T-cell (primary cell): ENCODE measurements at regions not wholly inside any gene's neighbourhood (a gene's known extent, or its start where the extent isn't known, plus 50 kb on each side); places are given as distances from the start of the nearest gene placed in this dataset.

Experiments
- ATAC-seq, 4 experiments: fragments of 200-7000 bp in 3 of 4; fragments of 150-1000 bp in 1 of 4; cut with Tn5 transposase; replicated peaks in 1 of 4; 1 replicate in 3 of 4; 2 replicates in 1 of 4; pipeline ENCODE4 v1.10.0; 2021; ENCODE audit warnings: moderate library complexity in 3 of 4, mild to moderate bottlenecking in 2 of 4, moderate number of reproducible peaks in 1 of 4
- CTCF ChIA-PET, 2 donors: fragments of 300-600 bp; sonication (Branson Sonifier 250); formaldehyde crosslinking; loops; one replicate each; lab custom pipeline; 2022; ENCODE audit warnings: antibody characterized with exemption in 2 of 2; lab: Charles Lee
- POLR2A ChIA-PET, 2 donors: fragments of 300-600 bp; sonication (Branson Sonifier 250); formaldehyde crosslinking; loops; one replicate each; lab custom pipeline; 2022; ENCODE audit warnings: antibody characterized with exemption in 2 of 2; lab: Charles Lee
- DNase-seq, 35 experiments: peaks; one replicate each; pipeline versions ENCODE4 v3.0.0 to v3.0.0-alpha.2; 2013 to 2023
- H3K27ac ChIP-seq: one replicate; pipeline ENCODE4 v1.5.1; 2013; ENCODE audit warnings: low read length
- H3K27me3 ChIP-seq, 2 experiments: replicated peaks in 1 of 2; 1 replicate in 1 of 2; 2 replicates in 1 of 2; pipeline versions ENCODE4 v1.6.1 to v1.7.0; 2013; ENCODE audit warnings: low read length in 1 of 2, mixed read lengths in 1 of 2; ENCODE audit not compliant: control insufficient read depth in 2 of 2, insufficient read depth in 2 of 2; ENCODE audit errors: extremely low read depth in 1 of 2
- H3K36me3 ChIP-seq, 2 donors: 1 replicate in 1 of 2; 2 replicates in 1 of 2; pipeline versions ENCODE4 v1.6.1 to v1.7.0; 2013; ENCODE audit warnings: low read length in 1 of 2; ENCODE audit not compliant: control insufficient read depth in 2 of 2, insufficient read depth in 1 of 2; ENCODE audit errors: extremely low read depth in 1 of 2
- H3K4me1 ChIP-seq, 2 experiments: 1 replicate in 1 of 2; 2 replicates in 1 of 2; pipeline versions ENCODE4 v1.6.1 to v1.7.0; 2013; ENCODE audit warnings: low read length in 2 of 2, mixed read lengths in 1 of 2; ENCODE audit not compliant: insufficient read depth in 2 of 2, control insufficient read depth in 1 of 2; ENCODE audit errors: extremely low read depth in 1 of 2
- H3K4me3 ChIP-seq, 2 donors: 1 replicate in 1 of 2; 2 replicates in 1 of 2; pipeline versions ENCODE4 v1.5.1 to v1.7.0; 2013; ENCODE audit warnings: mild to moderate bottlenecking in 2 of 2, low read length in 1 of 2, moderate library complexity in 1 of 2; ENCODE audit not compliant: control insufficient read depth in 1 of 2; ENCODE audit errors: extremely low read depth in 1 of 2
- H3K9me3 ChIP-seq: 2 replicates; pipeline ENCODE4 v1.7.0; 2013
- H3K27ac Mint-ChIP-seq, 2 donors: one replicate each; pipeline ENCODE4 v1.8.0; 2020 to 2021; ENCODE audit warnings: mild to moderate bottlenecking in 2 of 2, mixed read lengths in 2 of 2
- H3K27me3 Mint-ChIP-seq, 2 donors: one replicate each; pipeline ENCODE4 v1.8.0; 2021 to 2022; ENCODE audit warnings: mixed read lengths in 2 of 2
- H3K36me3 Mint-ChIP-seq: one replicate; pipeline ENCODE4 v1.8.0; 2021; ENCODE audit warnings: mixed read lengths
- H3K4me1 Mint-ChIP-seq, 3 donors: one replicate each; pipeline ENCODE4 v1.8.0; 2020 to 2022; ENCODE audit warnings: mixed read lengths in 3 of 3, mild to moderate bottlenecking in 1 of 3
- H3K4me3 Mint-ChIP-seq, 3 donors: one replicate each; pipeline ENCODE4 v1.8.0; 2020 to 2022; ENCODE audit warnings: mild to moderate bottlenecking in 3 of 3, mixed read lengths in 3 of 3, moderate library complexity in 3 of 3
- H3K9me3 Mint-ChIP-seq, 3 donors: one replicate each; pipeline ENCODE4 v1.8.0; 2020 to 2022; ENCODE audit warnings: mixed read lengths in 3 of 3
- WGBS: methylation state at CpG from one replicate; pipeline ENCODE4 v1.1.5; 2013; ENCODE audit warnings: missing lambda C conversion rate; ENCODE audit not compliant: insufficient coverage; 5-methylcytosine and 5-hydroxymethylcytosine counted together

DNA sequence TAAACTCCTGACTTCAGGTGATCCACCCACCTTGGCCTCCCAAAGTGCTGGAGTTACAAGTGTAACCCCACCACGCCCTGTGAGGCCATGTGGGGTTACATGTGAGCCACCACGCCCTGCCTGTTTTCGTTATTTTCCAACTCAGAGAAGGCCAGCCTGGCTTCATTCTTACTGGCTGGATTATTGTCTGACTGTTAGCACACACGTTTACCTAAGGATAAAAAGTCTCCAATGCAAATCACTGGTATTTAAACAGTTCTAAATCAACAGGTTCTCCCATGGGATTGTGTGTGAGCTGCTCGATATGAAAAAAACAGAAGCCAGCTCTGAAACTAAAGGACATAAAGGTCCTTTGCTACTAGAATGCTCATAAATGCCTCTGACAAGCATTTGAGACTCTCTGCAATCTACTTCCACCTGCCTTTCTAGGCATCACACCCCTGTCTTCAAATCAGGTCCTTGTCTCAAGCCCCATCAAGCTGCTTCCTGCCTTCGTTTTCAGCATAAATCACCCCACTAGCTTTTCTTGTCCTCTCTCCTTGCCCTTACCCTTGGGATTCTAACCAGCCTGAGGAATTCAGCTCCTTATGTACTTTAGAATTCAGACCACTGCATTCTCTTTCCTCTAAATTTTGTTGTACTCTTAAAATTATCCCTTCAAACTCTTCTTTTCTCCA lies 265.0 kb downstream of the DUSP6 start:
- Mint-ChIP-seq H3K27me3 (peaks cover 1 to 10% of the 10 kb centered on the region in 2 donors), H3K36me3 (peaks cover 2% of the 10 kb centered on the region), H3K4me1 (peaks cover 0 to 2% (median 0%) of the 10 kb centered on the region in 3 donors), H3K4me3 (no peak overlapping the region), H3K9me3 (peaks cover 0 to 10% (median 0%) of the 10 kb centered on the region in 3 donors), H3K27ac (no peak overlapping the region)
- Histone ChIP-seq H3K27me3 (no peaks in the 10 kb centered on the region), H3K4me1 (peaks cover 0 to 3% of the 10 kb centered on the region in 2 experiments), H3K27ac (no peak overlapping the region), H3K36me3 (no peaks in the 10 kb centered on the region), H3K9me3 (no peaks in the 10 kb centered on the region), H3K4me3 (no peak overlapping the region)
- ATAC-seq (no peak), DNase-seq (no peak)
- ChIA-PET POLR2A (no interaction called here), CTCF (no interaction called here)
- 67% methylated on average over 4 of the region's 6 CpGs for WGBS

DNA sequence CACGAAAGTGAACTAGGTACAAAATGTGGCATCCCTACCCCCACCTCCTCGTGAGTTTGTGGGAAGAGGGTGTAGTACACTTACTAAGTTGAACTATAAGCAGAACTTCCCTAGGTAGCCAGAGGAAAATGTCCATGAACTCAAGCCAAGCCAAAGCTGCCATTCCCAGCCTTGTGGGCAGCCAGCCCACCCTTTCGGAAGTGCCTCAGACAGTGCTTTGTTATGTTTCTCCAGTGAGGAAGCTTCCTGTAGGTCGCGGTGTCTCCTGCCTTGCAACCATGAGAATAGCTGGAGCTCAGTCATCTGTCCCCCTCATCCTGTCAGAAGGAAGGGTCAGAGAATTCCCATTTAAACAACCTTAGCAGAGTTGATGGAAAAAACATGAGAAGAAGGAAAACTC lies 266.9 kb downstream of the DUSP6 start:
- H3K27ac ChIP-seq = no peak overlapping the region
- POLR2A ChIA-PET = no interaction called here

DNA sequence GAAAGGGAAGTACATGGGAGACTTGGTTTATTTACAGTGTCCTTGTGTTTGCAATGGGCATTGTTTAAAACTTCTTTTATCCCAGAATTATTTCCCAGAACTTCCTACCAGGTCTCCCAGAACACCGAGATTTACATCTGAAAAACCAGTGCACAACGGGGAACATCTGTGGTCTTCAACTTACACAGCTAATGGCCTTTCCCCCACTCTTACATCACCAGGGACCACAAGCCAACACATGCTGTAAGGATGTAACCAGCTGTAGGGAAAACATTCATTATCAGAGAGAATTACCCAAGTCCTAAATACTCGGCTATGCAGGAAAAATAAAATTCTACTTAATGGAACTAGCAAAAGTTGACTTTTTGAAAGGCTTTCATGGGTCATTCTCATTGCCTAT lies 267.6 kb downstream of the DUSP6 start:
- ChIA-PET POLR2A (no interaction called here), CTCF (no interaction called here)
- Histone ChIP-seq H3K4me1 (peaks cover 0 to 4% of the 10 kb centered on the region in 2 experiments), H3K36me3 (no peaks in the 10 kb centered on the region), H3K9me3 (no peaks in the 10 kb centered on the region), H3K4me3 (no peak overlapping the region), H3K27ac (no peak overlapping the region), H3K27me3 (no peaks in the 10 kb centered on the region)
- ATAC-seq = no peak
- Mint-ChIP-seq H3K36me3 (no peaks in the 10 kb centered on the region), H3K27ac (no peak overlapping the region), H3K9me3 (no peaks in the 10 kb centered on the region), H3K27me3 (peaks cover 1 to 10% of the 10 kb centered on the region in 2 donors), H3K4me1 (peaks cover 0 to 2% (median 0%) of the 10 kb centered on the region in 3 donors), H3K4me3 (no peak overlapping the region)
- DNase-seq = no peak
- 100% methylated on average over 2 of the region's 3 CpGs for WGBS

More for the DNA sequence above, 266.9 kb downstream of the DUSP6 start:
- no peak overlapping the region for H3K27ac Mint-ChIP-seq
- H3K27me3 ChIP-seq = no peaks in the 10 kb centered on the region
- no peak for DNase-seq
- H3K4me1 Mint-ChIP-seq = peaks cover 0 to 2% (median 0%) of the 10 kb centered on the region in 3 donors
- no peaks in the 10 kb centered on the region for H3K36me3 ChIP-seq
- peaks cover 0 to 3% (median 0%) of the 10 kb centered on the region in 3 donors for H3K9me3 Mint-ChIP-seq
- no peak overlapping the region for H3K4me3 ChIP-seq
- CTCF ChIA-PET = no interaction called here
- peaks cover 1 to 10% of the 10 kb centered on the region in 2 donors for H3K27me3 Mint-ChIP-seq
- WGBS = 100% methylated on average over 2 of the region's 5 CpGs
- H3K9me3 ChIP-seq = no peaks in the 10 kb centered on the region
- peaks cover 0 to 4% of the 10 kb centered on the region in 2 experiments for H3K4me1 ChIP-seq
- no peak for ATAC-seq
- H3K36me3 Mint-ChIP-seq = no peaks in the 10 kb centered on the region
- no peak overlapping the region for H3K4me3 Mint-ChIP-seq

DNA sequence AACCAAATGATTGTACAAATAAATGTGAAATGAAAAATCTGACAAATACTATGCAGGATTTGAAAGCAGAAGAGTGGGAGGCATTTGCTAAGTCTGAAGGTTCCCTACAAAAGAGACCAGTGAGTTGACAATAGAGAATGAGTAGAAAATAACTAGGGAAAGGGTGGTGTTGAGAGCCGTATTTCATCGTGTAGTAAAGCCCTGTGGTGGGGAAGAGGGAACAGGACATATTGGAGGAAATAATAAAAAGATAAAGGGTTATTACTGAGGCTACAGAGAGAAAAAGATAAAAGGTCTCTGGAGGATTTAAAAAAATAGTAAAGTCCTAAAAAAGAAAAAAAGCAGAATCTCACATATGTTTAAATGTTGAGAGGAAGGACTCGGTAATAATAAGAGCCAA lies 268.8 kb downstream of the DUSP6 start:
- Histone ChIP-seq H3K36me3 (no peaks in the 10 kb centered on the region), H3K27me3 (no peaks in the 10 kb centered on the region), H3K4me3 (no peak overlapping the region), H3K4me1 (peaks cover 0 to 4% of the 10 kb centered on the region in 2 experiments), H3K9me3 (no peaks in the 10 kb centered on the region), H3K27ac (no peak overlapping the region)
- H3K9me3 Mint-ChIP-seq = no peaks in the 10 kb centered on the region
- POLR2A ChIA-PET = no interaction called here
- H3K27ac Mint-ChIP-seq = no peak overlapping the region
- 79% methylated on average over 2 of the region's 3 CpGs for WGBS
- no peak overlapping the region for H3K4me3 Mint-ChIP-seq
- CTCF ChIA-PET = no interaction called here
- DNase-seq (no peak), ATAC-seq (no peak)
- H3K4me1 Mint-ChIP-seq = peaks cover 0 to 2% (median 0%) of the 10 kb centered on the region in 3 donors
- H3K27me3 Mint-ChIP-seq = peaks cover 1 to 10% of the 10 kb centered on the region in 2 donors
- H3K36me3 Mint-ChIP-seq = no peaks in the 10 kb centered on the region

DNA sequence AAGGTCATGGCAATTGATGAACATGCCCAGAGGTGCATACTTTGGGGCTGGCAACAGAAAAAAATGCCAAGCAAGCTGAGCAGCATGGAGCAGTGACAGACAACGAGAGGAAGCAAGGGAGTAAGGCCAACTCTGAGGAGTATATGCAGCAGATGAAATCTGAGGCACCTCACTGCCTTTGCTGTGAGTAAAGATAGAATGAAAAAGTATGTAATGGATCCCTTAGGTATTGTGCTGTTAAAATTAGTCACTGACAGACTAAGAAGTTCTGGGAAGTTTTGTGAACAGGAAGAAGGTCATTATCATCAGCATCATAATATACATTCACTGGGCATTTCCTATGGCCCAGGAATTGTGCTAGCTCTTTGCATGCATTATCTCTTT lies 269.9 kb downstream of the DUSP6 start:
- Mint-ChIP-seq H3K27me3 (peaks cover 1 to 10% of the 10 kb centered on the region in 2 donors), H3K4me1 (no peaks in the 10 kb centered on the region), H3K36me3 (no peaks in the 10 kb centered on the region), H3K9me3 (no peaks in the 10 kb centered on the region), H3K27ac (no peak overlapping the region), H3K4me3 (no peak overlapping the region)
- Histone ChIP-seq H3K27ac (no peak overlapping the region), H3K4me1 (peaks cover 0 to 4% of the 10 kb centered on the region in 2 experiments), H3K9me3 (no peaks in the 10 kb centered on the region), H3K27me3 (no peaks in the 10 kb centered on the region), H3K36me3 (no peaks in the 10 kb centered on the region), H3K4me3 (no peak overlapping the region)
- ChIA-PET CTCF (no interaction called here), POLR2A (no interaction called here)
- ATAC-seq (no peak), DNase-seq (no peak)
- WGBS = 56% methylated on average over 1 of the region's 1 CpG

DNA sequence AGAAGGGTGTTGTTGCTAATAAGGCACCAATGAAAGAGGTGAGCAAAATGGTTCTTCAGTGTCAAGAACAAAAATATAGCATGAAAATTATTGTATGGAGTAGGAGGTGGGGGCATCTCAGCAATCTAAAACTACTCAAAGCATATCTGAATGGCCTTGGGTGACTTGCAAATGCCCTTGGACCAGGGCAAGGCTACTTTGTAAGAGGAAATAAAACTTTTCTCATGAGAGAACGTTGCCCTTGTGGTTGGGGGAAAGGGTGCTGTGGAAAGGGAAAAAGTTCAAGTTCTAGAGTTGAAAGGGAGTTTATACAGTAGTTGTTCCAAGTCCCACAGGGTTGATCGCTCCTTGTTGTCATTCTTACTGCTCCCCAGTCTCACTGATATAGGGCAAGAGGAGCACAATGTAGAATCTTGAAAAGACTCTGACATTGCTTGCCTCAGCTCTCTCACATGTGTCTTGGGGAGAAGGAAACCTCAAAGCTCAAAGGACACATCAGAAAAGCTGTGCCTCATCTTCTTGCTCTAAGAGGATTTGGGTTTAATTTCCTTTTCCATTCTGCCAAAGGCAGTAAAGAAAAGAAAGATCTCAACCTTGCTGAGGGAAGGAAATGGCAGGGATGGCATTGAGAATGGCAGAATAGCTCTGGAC lies 270.5 kb downstream of the DUSP6 start:
- 0% methylated on average over 1 of the region's 2 CpGs for WGBS
- H3K36me3 ChIP-seq = no peaks in the 10 kb centered on the region
- POLR2A ChIA-PET = no interaction called here
- H3K36me3 Mint-ChIP-seq = no peaks in the 10 kb centered on the region
- H3K27ac ChIP-seq = no peak overlapping the region
- no peak overlapping the region for H3K27ac Mint-ChIP-seq
- H3K9me3 ChIP-seq = no peaks in the 10 kb centered on the region
- CTCF ChIA-PET = no interaction called here
- no peaks in the 10 kb centered on the region for H3K9me3 Mint-ChIP-seq
- H3K4me1 ChIP-seq = peaks cover 0 to 2% of the 10 kb centered on the region in 2 experiments
- no peaks in the 10 kb centered on the region for H3K27me3 ChIP-seq
- no peak for DNase-seq
- H3K4me3 ChIP-seq = no peak overlapping the region
- H3K4me1 Mint-ChIP-seq = no peaks in the 10 kb centered on the region
- no peak overlapping the region for H3K4me3 Mint-ChIP-seq
- peaks cover 1 to 10% of the 10 kb centered on the region in 2 donors for H3K27me3 Mint-ChIP-seq
- no peak for ATAC-seq
